ENCODE measurements at regions not wholly inside any gene's neighbourhood (a gene's known extent, or its start where the extent isn't known, plus 50 kb on each side); places are given as distances from the start of the nearest gene placed in this dataset.

DNA sequence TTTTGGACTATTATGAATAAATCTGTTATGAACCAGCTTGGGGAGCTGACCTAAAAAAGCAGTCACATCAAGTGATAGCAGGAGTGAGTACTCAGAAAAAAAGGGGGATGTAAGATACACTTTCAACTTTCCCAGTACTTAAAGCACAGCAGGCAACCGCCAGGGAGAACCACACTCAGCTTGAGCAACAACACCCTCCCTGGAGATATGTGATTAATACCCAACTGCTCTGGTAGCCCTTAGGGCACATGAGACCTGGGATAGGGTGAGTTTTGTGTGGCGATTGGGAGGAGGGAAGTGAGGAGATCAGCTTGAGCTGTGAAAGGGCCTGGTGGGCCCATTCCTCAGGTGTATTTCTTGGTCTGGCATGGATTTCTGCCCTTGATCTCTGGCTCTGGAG lies 220.3 kb upstream of the SFRP2 start:
- H3K4me2 ChIP-seq (ENCODE audit: low read length), result no peak overlapping the region
- no peak overlapping the region for H3K27ac Mint-ChIP-seq (ENCODE audit: unreplicated experiment)
- no peaks in the 10 kb centered on the region for H3K9me3 ChIP-seq (ENCODE audit: insufficient read depth, low read depth, low read length)
- H3K4me3 ChIP-seq (ENCODE audit: insufficient read depth, low read depth, low read length), result no peak overlapping the region
- H3K4me1 Mint-ChIP-seq (ENCODE audit: low read depth, unreplicated experiment), result peaks cover 17% of the 10 kb centered on the region
- no peak overlapping the region for H3K27ac ChIP-seq (ENCODE audit: low read depth, low read length)
- H3K27me3 Mint-ChIP-seq (ENCODE audit: low read depth, unreplicated experiment), result no peaks in the 10 kb centered on the region
- H3K9ac ChIP-seq (ENCODE audit: low read length), result no peak overlapping the region
- H3K4me1 ChIP-seq (ENCODE audit: insufficient read depth, low read length), result peaks cover 6% of the 10 kb centered on the region
- FAIRE-seq, result no peak
- peaks cover 3% of the 10 kb centered on the region for H3K9me3 Mint-ChIP-seq (ENCODE audit: unreplicated experiment)
- no peak for TF ChIP-seq EZH2 (IDR thresholded peaks at IDR 0.05; ENCODE audit: insufficient read depth, low read length)
- TF ChIP-seq, protein P1, sequence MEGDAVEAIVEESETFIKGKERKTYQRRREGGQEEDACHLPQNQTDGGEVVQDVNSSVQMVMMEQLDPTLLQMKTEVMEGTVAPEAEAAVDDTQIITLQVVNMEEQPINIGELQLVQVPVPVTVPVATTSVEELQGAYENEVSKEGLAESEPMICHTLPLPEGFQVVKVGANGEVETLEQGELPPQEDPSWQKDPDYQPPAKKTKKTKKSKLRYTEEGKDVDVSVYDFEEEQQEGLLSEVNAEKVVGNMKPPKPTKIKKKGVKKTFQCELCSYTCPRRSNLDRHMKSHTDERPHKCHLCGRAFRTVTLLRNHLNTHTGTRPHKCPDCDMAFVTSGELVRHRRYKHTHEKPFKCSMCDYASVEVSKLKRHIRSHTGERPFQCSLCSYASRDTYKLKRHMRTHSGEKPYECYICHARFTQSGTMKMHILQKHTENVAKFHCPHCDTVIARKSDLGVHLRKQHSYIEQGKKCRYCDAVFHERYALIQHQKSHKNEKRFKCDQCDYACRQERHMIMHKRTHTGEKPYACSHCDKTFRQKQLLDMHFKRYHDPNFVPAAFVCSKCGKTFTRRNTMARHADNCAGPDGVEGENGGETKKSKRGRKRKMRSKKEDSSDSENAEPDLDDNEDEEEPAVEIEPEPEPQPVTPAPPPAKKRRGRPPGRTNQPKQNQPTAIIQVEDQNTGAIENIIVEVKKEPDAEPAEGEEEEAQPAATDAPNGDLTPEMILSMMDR (IDR thresholded peaks at IDR 0.05; ENCODE audit: insufficient read depth, low read depth, low read length), result no peak
- no peak overlapping the region for H2AFZ ChIP-seq (ENCODE audit: low read depth, low read length)
- H3K4me3 Mint-ChIP-seq (ENCODE audit: unreplicated experiment), result no peak overlapping the region
- peaks cover 4% of the 10 kb centered on the region for H3K36me3 Mint-ChIP-seq (ENCODE audit: low read depth, unreplicated experiment)
- DNase-seq (ENCODE audit: low read depth), result no peak
- H3K79me2 ChIP-seq (ENCODE audit: insufficient read depth, low read length), result no peaks in the 10 kb centered on the region
- no peaks in the 10 kb centered on the region for H3K36me3 ChIP-seq (ENCODE audit: insufficient read depth, low read length)
- no peaks in the 10 kb centered on the region for H3K27me3 ChIP-seq (ENCODE audit: insufficient read depth, low read length)
- no peaks in the 10 kb centered on the region for H4K20me1 ChIP-seq (ENCODE audit: insufficient read depth, low read length)

DNA sequence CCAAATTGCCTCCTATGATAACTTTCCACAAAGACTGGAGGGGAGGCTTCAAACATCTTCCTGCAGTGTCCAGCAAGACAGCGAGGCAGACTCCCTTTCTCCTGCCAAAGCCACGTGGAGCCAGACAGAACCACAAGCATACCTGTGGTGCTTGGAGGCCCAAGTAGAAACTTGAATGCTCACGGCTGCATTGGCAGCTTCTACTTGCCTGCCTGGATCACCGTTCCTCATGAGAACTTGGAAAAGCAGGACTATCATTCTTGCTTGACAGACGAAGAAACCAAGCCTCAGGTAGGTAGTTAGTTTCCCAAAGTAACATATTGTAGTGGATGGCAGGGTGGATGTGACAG lies 216.3 kb upstream of the SFRP2 start:
- H3K36me3 ChIP-seq (ENCODE audit: insufficient read depth, low read length), result no peaks in the 10 kb centered on the region
- peak overlapping the region; percentile 62 for H3K27ac ChIP-seq (ENCODE audit: low read depth, low read length)
- H4K20me1 ChIP-seq (ENCODE audit: insufficient read depth, low read length), result no peaks in the 10 kb centered on the region
- DNase-seq (ENCODE audit: low read depth), result no peak
- no peaks in the 10 kb centered on the region for H3K27me3 ChIP-seq (ENCODE audit: insufficient read depth, low read length)
- no peak for FAIRE-seq
- Mint-ChIP-seq H3K36me3 (ENCODE audit: low read depth, unreplicated experiment) (peaks cover under 1% of the 10 kb centered on the region), H3K27me3 (ENCODE audit: low read depth, unreplicated experiment) (no peaks in the 10 kb centered on the region), H3K4me3 (ENCODE audit: unreplicated experiment) (no peak overlapping the region), H3K27ac (ENCODE audit: unreplicated experiment) (peak overlapping the region; percentile 60), H3K4me1 (ENCODE audit: low read depth, unreplicated experiment) (peaks cover 20% of the 10 kb centered on the region), H3K9me3 (ENCODE audit: unreplicated experiment) (peaks cover 6% of the 10 kb centered on the region)
- no peak overlapping the region for H3K4me2 ChIP-seq (ENCODE audit: low read length)
- H3K9me3 ChIP-seq (ENCODE audit: insufficient read depth, low read depth, low read length), result no peaks in the 10 kb centered on the region
- peaks cover 6% of the 10 kb centered on the region for H3K4me1 ChIP-seq (ENCODE audit: insufficient read depth, low read length)
- no peak overlapping the region for H3K4me3 ChIP-seq (ENCODE audit: insufficient read depth, low read depth, low read length)
- peak overlapping the region; percentile 26 for H3K9ac ChIP-seq (ENCODE audit: low read length)
- no peak overlapping the region for H2AFZ ChIP-seq (ENCODE audit: low read depth, low read length)
- H3K79me2 ChIP-seq (ENCODE audit: insufficient read depth, low read length), result no peaks in the 10 kb centered on the region
- TF ChIP-seq, protein P1 (IDR thresholded peaks at IDR 0.05; ENCODE audit: insufficient read depth, low read depth, low read length), result no peak
- no peak for TF ChIP-seq EZH2 (IDR thresholded peaks at IDR 0.05; ENCODE audit: insufficient read depth, low read length)

DNA sequence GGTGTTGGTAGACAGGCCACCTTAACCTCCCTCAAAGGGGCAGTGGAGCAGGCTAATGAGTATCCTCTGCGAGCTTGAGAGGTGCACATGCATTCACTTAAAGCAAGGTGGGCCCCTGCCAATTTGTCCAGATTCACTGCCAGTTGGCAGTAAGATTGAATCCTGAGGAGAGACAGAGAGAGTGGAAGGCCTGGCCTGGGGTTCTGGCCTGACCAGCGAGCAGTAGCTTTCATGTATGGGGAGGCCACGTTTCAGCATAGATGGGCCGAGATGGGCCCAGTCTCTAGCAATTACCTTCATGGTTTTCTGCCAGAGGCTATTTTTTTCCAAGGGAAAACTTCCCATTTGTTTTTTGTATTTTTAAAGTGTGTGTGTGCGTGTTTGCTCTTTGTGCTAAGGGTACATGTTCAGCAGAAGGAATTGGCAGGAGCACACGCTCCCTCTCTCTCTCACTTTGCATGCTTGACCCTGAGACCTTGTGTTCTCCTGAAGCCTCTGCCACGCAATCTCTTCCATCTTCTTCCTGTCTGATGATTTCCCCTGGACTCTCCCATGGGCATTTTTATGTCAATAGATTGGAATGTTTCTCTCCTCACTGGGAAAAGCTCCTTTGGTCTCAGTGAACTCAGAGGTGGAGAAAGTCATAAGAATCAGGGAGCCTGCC lies 215.8 kb upstream of the SFRP2 start:
- FAIRE-seq (no peak), DNase-seq (ENCODE audit: low read depth) (peak; percentile 58)
- Histone ChIP-seq H3K27ac (ENCODE audit: low read depth, low read length) (peak overlapping the region; percentile 62), H3K79me2 (ENCODE audit: insufficient read depth, low read length) (no peaks in the 10 kb centered on the region), H3K36me3 (ENCODE audit: insufficient read depth, low read length) (no peaks in the 10 kb centered on the region), H2AFZ (ENCODE audit: low read depth, low read length) (no peak overlapping the region), H3K27me3 (ENCODE audit: insufficient read depth, low read length) (no peaks in the 10 kb centered on the region), H3K4me3 (ENCODE audit: insufficient read depth, low read depth, low read length) (no peak overlapping the region), H3K9ac (ENCODE audit: low read length) (peak overlapping the region; percentile 7), H3K9me3 (ENCODE audit: insufficient read depth, low read depth, low read length) (no peaks in the 10 kb centered on the region), H3K4me2 (ENCODE audit: low read length) (no peak overlapping the region), H4K20me1 (ENCODE audit: insufficient read depth, low read length) (no peaks in the 10 kb centered on the region), H3K4me1 (ENCODE audit: insufficient read depth, low read length) (peaks cover 6% of the 10 kb centered on the region)
- H3K9me3 Mint-ChIP-seq (ENCODE audit: unreplicated experiment), result peaks cover 6% of the 10 kb centered on the region
- peaks cover 20% of the 10 kb centered on the region for H3K4me1 Mint-ChIP-seq (ENCODE audit: low read depth, unreplicated experiment)
- H3K27me3 Mint-ChIP-seq (ENCODE audit: low read depth, unreplicated experiment), result no peaks in the 10 kb centered on the region
- no peak for TF ChIP-seq EZH2 (IDR thresholded peaks at IDR 0.05; ENCODE audit: insufficient read depth, low read length)
- TF ChIP-seq, protein P1 (IDR thresholded peaks at IDR 0.05; ENCODE audit: insufficient read depth, low read depth, low read length), result no peak
- no peak overlapping the region for H3K4me3 Mint-ChIP-seq (ENCODE audit: unreplicated experiment)
- H3K36me3 Mint-ChIP-seq (ENCODE audit: low read depth, unreplicated experiment), result no peaks in the 10 kb centered on the region
- H3K27ac Mint-ChIP-seq (ENCODE audit: unreplicated experiment), result peak overlapping the region; percentile 60
